ENCODE measurements at regions not wholly inside any gene's neighbourhood (a gene's known extent, or its start where the extent isn't known, plus 50 kb on each side); places are given as distances from the start of the nearest gene placed in this dataset.

GRCh38 chr13:50191004-50191403 is 175.8 kb downstream of the KCNRG start:
- Histone ChIP-seq H2AFZ (ENCODE audit: low read length) (no peak overlapping the region), H3K9me3 (ENCODE audit: low read length) (no peaks in the 10 kb centered on the region), H3K27ac (ENCODE audit: low read depth, low read length, poor library complexity, severe bottlenecking) (no peak overlapping the region), H3K79me2 (ENCODE audit: insufficient read depth, low read length) (no peaks in the 10 kb centered on the region), H3K4me2 (ENCODE audit: low read length) (no peak overlapping the region), H3K4me1 (ENCODE audit: insufficient read depth, low read length, severe bottlenecking) (no peaks in the 10 kb centered on the region), H3K27me3 (ENCODE audit: insufficient read depth, low read length) (no peaks in the 10 kb centered on the region), H3K9me2 (ENCODE audit: low read depth, low read length) (no peaks in the 10 kb centered on the region), H3K9ac (ENCODE audit: low read length) (no peak overlapping the region), H3F3A (ENCODE audit: insufficient read depth, low read length) (no peaks in the 10 kb centered on the region), H4K20me1 (ENCODE audit: insufficient read depth, low read length) (no peaks in the 10 kb centered on the region), H3K4me3 (ENCODE audit: low read depth, low read length, poor library complexity, severe bottlenecking) (no peak overlapping the region), H3K36me3 (ENCODE audit: insufficient read depth, low read length) (no peaks in the 10 kb centered on the region)
- TF ChIP-seq CTCF (IDR thresholded peaks at IDR 0.05; ENCODE audit: low read length) (no peak), EZH2 (IDR thresholded peaks at IDR 0.05; ENCODE audit: borderline replicate concordance, low read length) (no peak)

GRCh38 chr13:50192272-50192813 is 177.1 kb downstream of the KCNRG start:
- Histone ChIP-seq H3K9me2 (ENCODE audit: low read depth, low read length) (no peaks in the 10 kb centered on the region), H3K4me3 (ENCODE audit: low read depth, low read length, poor library complexity, severe bottlenecking) (no peak overlapping the region), H2AFZ (ENCODE audit: low read length) (no peak overlapping the region), H3K27me3 (ENCODE audit: insufficient read depth, low read length) (no peaks in the 10 kb centered on the region), H3K79me2 (ENCODE audit: insufficient read depth, low read length) (no peaks in the 10 kb centered on the region), H3K4me1 (ENCODE audit: insufficient read depth, low read length, severe bottlenecking) (no peaks in the 10 kb centered on the region), H3K9me3 (ENCODE audit: low read length) (no peaks in the 10 kb centered on the region), H3K9ac (ENCODE audit: low read length) (no peak overlapping the region), H3K4me2 (ENCODE audit: low read length) (no peak overlapping the region), H4K20me1 (ENCODE audit: insufficient read depth, low read length) (no peaks in the 10 kb centered on the region), H3K27ac (ENCODE audit: low read depth, low read length, poor library complexity, severe bottlenecking) (no peak overlapping the region), H3K36me3 (ENCODE audit: insufficient read depth, low read length) (no peaks in the 10 kb centered on the region), H3F3A (ENCODE audit: insufficient read depth, low read length) (no peaks in the 10 kb centered on the region)
- TF ChIP-seq CTCF (IDR thresholded peaks at IDR 0.05; ENCODE audit: low read length) (no peak), EZH2 (IDR thresholded peaks at IDR 0.05; ENCODE audit: borderline replicate concordance, low read length) (no peak)

GRCh38 chr13:50195045-50195444 is 179.8 kb downstream of the KCNRG start:
- no peak overlapping the region for H3K4me2 ChIP-seq (ENCODE audit: low read length)
- no peaks in the 10 kb centered on the region for H3K4me1 ChIP-seq (ENCODE audit: insufficient read depth, low read length, severe bottlenecking)
- H2AFZ ChIP-seq (ENCODE audit: low read length): no peak overlapping the region
- no peak overlapping the region for H3K9ac ChIP-seq (ENCODE audit: low read length)
- no peak overlapping the region for H3K27ac ChIP-seq (ENCODE audit: low read depth, low read length, poor library complexity, severe bottlenecking)
- TF ChIP-seq EZH2 (IDR thresholded peaks at IDR 0.05; ENCODE audit: borderline replicate concordance, low read length): no peak
- TF ChIP-seq CTCF (IDR thresholded peaks at IDR 0.05; ENCODE audit: low read length): no peak
- H4K20me1 ChIP-seq (ENCODE audit: insufficient read depth, low read length): no peaks in the 10 kb centered on the region
- H3K9me3 ChIP-seq (ENCODE audit: low read length): no peaks in the 10 kb centered on the region
- no peaks in the 10 kb centered on the region for H3K9me2 ChIP-seq (ENCODE audit: low read depth, low read length)
- no peak overlapping the region for H3K4me3 ChIP-seq (ENCODE audit: low read depth, low read length, poor library complexity, severe bottlenecking)
- H3K79me2 ChIP-seq (ENCODE audit: insufficient read depth, low read length): no peaks in the 10 kb centered on the region
- no peaks in the 10 kb centered on the region for H3F3A ChIP-seq (ENCODE audit: insufficient read depth, low read length)
- H3K27me3 ChIP-seq (ENCODE audit: insufficient read depth, low read length): no peaks in the 10 kb centered on the region
- H3K36me3 ChIP-seq (ENCODE audit: insufficient read depth, low read length): no peaks in the 10 kb centered on the region

All from OCI-LY1 (cell line).